NB4 (cell line): ENCODE measurements at regions not wholly inside any gene's neighbourhood (a gene's known extent, or its start where the extent isn't known, plus 50 kb on each side); places are given as distances from the start of the nearest gene placed in this dataset.

Experiments
- CTCF ChIP-seq: IDR thresholded peaks from one replicate; pipeline ENCODE4 v1.5.1; 2012; ENCODE audit warnings: low read depth, low read length
- POLR2A ChIP-seq: IDR thresholded peaks from 2 replicates; pipeline ENCODE4 v1.6.1; 2011; ENCODE audit warnings: mild to moderate bottlenecking; ENCODE audit not compliant: insufficient read length; ENCODE audit errors: extremely low read depth

GRCh38 chr2:198880421-198880820, 577.3 kb downstream of the SATB2 start:
- TF ChIP-seq CTCF: no peak
- TF ChIP-seq POLR2A: no peak
